GM10248 (cell line): ENCODE measurements at regions not wholly inside any gene's neighbourhood (a gene's known extent, or its start where the extent isn't known, plus 50 kb on each side); places are given as distances from the start of the nearest gene placed in this dataset.

Experiments
- CTCF ChIA-PET: fragments of 300-600 bp; sonication (Branson Sonifier 250); formaldehyde crosslinking; extraction: SDS; loops from one replicate; lab custom pipeline; 2021; ENCODE audit warnings: antibody characterized with exemption; lab: Yijun Ruan, JAX
- POLR2A ChIA-PET: fragments of 350-650 bp; sonication (Branson Sonifier 250); formaldehyde crosslinking; extraction: SDS; loops from one replicate; lab custom pipeline; 2020; ENCODE audit warnings: antibody characterized with exemption; lab: Yijun Ruan, JAX
- DNase-seq: peaks from one replicate; pipeline ENCODE4 v3.0.0; 2012; ENCODE audit errors: extremely low spot score
- TF ChIP-seq, protein P1 (sequence below): IDR thresholded peaks from 2 replicates; pipeline ENCODE4 v1.5.1; 2012; ENCODE audit warnings: mild to moderate bottlenecking, low read depth; ENCODE audit errors: extremely low read depth, missing control alignments, control extremely low read depth

DNA sequence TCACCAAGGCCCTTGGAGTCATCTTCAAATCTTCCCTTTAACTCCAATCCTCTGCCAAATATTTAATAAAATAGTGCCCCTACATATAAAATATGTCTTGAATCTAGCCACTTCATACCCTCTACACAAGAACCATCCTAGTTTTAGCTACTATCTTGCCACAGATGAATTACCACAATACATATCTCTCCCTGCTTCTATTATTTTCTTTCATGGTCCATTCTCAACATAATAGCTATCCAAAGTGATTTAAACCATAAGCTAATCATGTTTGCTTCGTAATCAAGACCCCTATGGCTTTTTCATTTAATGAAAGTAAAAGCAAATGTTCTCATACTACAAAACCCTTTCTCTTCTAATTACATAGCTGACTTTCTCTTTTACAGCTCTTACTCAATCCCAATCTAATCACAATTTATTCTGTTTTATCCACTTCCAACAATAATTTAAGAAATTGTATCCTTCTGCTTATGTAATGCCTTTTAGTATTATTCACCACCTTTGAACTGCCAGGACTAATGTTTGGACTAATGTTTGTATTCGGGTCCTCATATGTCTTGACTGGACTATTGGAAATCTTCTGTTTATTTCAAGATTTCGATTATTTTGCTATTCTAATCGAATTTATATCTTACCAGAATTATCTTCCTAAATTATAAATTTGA lies 412.0 kb downstream of the SLITRK1 start:
- DNase-seq: no peak
- ChIA-PET CTCF (interaction anchor here (1.1 kb wide), 1 partner anchor 20 kb away, joined by 3 read pairs; no protein-coding TSS in a partner anchor), POLR2A (no interaction called here)
- TF ChIP-seq, protein P1, sequence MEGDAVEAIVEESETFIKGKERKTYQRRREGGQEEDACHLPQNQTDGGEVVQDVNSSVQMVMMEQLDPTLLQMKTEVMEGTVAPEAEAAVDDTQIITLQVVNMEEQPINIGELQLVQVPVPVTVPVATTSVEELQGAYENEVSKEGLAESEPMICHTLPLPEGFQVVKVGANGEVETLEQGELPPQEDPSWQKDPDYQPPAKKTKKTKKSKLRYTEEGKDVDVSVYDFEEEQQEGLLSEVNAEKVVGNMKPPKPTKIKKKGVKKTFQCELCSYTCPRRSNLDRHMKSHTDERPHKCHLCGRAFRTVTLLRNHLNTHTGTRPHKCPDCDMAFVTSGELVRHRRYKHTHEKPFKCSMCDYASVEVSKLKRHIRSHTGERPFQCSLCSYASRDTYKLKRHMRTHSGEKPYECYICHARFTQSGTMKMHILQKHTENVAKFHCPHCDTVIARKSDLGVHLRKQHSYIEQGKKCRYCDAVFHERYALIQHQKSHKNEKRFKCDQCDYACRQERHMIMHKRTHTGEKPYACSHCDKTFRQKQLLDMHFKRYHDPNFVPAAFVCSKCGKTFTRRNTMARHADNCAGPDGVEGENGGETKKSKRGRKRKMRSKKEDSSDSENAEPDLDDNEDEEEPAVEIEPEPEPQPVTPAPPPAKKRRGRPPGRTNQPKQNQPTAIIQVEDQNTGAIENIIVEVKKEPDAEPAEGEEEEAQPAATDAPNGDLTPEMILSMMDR: no peak

DNA sequence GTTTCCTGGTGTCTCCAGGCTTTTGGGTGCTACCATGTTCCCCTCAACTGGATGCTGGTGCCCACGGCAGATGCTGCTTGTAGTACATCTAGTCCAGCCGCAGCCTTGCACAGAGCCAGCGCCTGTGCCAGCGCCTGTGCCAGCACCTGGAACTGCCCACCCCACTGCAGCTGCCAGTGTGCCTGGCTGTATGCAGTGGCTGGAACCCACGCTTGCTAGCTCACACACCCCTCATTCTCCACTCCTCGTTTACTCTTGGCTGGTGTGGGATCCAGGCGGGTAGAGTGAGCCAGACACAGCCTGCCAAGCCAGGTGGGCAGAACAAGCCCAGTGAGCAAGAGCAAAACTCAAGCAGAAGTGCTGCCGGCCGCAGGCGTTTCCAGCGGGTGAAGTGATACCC lies 428.6 kb downstream of the SLITRK1 start:
- ChIA-PET POLR2A (no interaction called here), CTCF (no interaction called here)
- DNase-seq: no peak
- TF ChIP-seq, protein P1: no peak

DNA sequence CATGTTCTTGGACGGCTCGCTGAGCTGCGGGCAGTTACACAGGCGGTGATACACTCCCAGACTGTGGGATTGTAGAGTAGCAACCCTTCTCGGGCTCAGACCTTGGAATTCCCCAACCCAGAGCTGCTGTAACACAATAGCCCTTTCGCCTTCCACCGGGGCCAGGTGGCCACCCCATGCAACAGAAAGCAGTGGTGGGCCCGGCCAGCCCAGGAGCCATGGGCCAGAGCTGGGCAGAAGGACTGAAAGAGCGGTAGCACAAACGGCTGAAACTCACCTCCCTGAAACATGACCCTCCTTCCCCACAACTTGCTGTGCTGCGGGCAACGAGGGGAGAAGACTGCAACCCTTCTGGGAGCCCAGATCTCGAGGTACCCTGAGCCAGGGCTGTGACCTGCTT lies 429.0 kb downstream of the SLITRK1 start:
- ChIA-PET CTCF (no interaction called here), POLR2A (no interaction called here)
- TF ChIP-seq, protein P1: no peak
- DNase-seq: no peak

DNA sequence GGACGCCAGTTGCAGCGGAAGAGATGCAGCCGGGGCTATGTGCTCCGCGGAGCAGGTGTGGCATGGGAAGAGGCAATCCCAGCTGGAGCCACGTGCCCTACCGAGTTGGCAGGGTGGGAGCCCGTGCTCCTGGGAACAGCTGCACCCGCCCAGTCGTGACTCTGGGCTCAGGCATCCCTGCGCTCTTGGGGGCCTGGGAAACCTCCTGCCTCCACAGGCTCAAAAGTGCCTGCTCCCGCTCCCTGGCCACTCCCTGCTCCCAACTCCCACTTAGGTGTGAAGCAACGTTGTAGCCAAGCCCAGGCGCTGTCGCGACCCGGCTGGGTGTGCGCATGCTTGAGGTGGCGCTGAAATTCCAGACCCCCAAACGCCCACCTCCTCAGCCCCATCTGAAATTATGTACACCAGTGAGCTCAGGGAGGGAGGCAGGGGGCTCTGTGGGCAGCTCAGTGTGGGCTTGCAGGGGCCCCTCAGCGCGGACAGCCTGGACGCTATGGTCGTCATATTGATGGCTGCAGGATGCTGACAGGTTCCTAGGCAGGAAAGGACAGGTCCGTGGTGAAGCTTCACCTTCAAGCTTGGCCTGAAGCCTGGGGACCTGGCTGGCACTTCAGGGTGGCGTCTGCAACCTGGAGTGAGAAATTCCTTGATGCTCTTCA lies 429.9 kb downstream of the SLITRK1 start:
- ChIA-PET POLR2A (no interaction called here), CTCF (no interaction called here)
- no peak for DNase-seq
- TF ChIP-seq, protein P1: no peak

- ChIA-PET POLR2A (no interaction called here), CTCF (interaction anchor here (1.5 kb wide), 1 partner anchor 20 kb away, joined by 3 read pairs; no protein-coding TSS in a partner anchor)
These were observed 431.7 kb downstream of the SLITRK1 start for GRCh38 chr13:83450591-83450990.

GRCh38 chr13:83449668-83450395 lies 432.4 kb downstream of the SLITRK1 start:
- POLR2A ChIA-PET: no interaction called here
- CTCF ChIA-PET: interaction anchor here (1.5 kb wide), 1 partner anchor 20 kb away, joined by 3 read pairs; no protein-coding TSS in a partner anchor
- TF ChIP-seq, protein P1: no peak
- DNase-seq: no peak

More at GRCh38 chr13:83450591-83450990, 431.7 kb downstream of the SLITRK1 start:
- no peak for DNase-seq
- TF ChIP-seq, protein P1: no peak
